Panc1 (cell line): ENCODE measurements at regions not wholly inside any gene's neighbourhood (a gene's known extent, or its start where the extent isn't known, plus 50 kb on each side); places are given as distances from the start of the nearest gene placed in this dataset.

ENCODE experiments used
- POLR2AphosphoS5 ChIP-seq: IDR thresholded peaks from 2 replicates; pipeline ENCODE4 v1.6.1; 2012; ENCODE audit warnings: mild to moderate bottlenecking, low read depth, low read length, moderate library complexity
- SIN3A ChIP-seq: IDR thresholded peaks from 2 replicates; pipeline ENCODE4 v1.6.1; 2012; ENCODE audit warnings: low read depth, mild to moderate bottlenecking, low read length, moderate library complexity, borderline replicate concordance; ENCODE audit not compliant: insufficient read depth
- TCF7L2 ChIP-seq: IDR thresholded peaks from 2 replicates; pipeline ENCODE4 v1.6.1; 2011; ENCODE audit warnings: mild to moderate bottlenecking, low read depth, low read length, inconsistent platforms
- TF ChIP-seq, protein P1 (sequence below): fragments of 450-650 bp; IDR thresholded peaks from 2 replicates; pipeline ENCODE4 v1.5.1; 2017; ENCODE audit warnings: mild to moderate bottlenecking

DNA sequence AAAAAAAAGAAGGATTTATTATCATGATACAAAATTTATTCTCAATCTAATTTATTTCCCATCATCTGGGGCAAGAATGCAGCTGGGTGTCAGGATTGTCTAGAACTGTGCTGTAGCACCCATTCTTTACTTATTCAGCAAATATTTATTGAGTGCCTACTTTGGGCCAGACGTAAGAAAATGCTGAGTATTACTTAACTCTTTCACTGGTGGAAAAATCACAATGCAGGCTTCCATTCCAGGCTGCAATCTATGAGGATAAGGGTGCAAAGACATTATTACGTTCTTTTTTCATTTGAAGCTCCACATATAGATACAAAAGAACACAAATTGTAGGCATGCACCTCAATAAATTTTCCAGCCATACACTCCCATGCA lies 86.0 kb upstream of the CDKN3 start:
- TF ChIP-seq, protein P1, sequence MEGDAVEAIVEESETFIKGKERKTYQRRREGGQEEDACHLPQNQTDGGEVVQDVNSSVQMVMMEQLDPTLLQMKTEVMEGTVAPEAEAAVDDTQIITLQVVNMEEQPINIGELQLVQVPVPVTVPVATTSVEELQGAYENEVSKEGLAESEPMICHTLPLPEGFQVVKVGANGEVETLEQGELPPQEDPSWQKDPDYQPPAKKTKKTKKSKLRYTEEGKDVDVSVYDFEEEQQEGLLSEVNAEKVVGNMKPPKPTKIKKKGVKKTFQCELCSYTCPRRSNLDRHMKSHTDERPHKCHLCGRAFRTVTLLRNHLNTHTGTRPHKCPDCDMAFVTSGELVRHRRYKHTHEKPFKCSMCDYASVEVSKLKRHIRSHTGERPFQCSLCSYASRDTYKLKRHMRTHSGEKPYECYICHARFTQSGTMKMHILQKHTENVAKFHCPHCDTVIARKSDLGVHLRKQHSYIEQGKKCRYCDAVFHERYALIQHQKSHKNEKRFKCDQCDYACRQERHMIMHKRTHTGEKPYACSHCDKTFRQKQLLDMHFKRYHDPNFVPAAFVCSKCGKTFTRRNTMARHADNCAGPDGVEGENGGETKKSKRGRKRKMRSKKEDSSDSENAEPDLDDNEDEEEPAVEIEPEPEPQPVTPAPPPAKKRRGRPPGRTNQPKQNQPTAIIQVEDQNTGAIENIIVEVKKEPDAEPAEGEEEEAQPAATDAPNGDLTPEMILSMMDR: no peak
- TF ChIP-seq TCF7L2: no peak
- no peak for TF ChIP-seq POLR2AphosphoS5
- no peak for TF ChIP-seq SIN3A
